H1 (cell line): ENCODE measurements at regions not wholly inside any gene's neighbourhood (a gene's known extent, or its start where the extent isn't known, plus 50 kb on each side); places are given as distances from the start of the nearest gene placed in this dataset.

Experiments
- BRCA1 ChIP-seq: IDR thresholded peaks from 2 replicates; pipeline ENCODE4 v1.6.1; 2012; ENCODE audit warnings: low read depth, low read length, improper control_type of control experiment
- GTF2F1 ChIP-seq: IDR thresholded peaks from 2 replicates; pipeline ENCODE4 v1.6.1; 2012; ENCODE audit warnings: low read depth, low read length, improper control_type of control experiment, borderline replicate concordance
- KDM1A ChIP-seq: fragments of 200-600, 300-600 bp; sonication (generic); IDR thresholded peaks from 2 replicates; pipeline ENCODE4 v1.7.1; 2016; ENCODE audit warnings: mild to moderate bottlenecking, low read length, borderline replicate concordance
- RAD21 ChIP-seq, 2 experiments: IDR thresholded peaks in 1 of 2; conservative IDR thresholded peaks in 1 of 2; 2 replicates each; pipeline ENCODE4 v1.6.1; 2011; ENCODE audit warnings: low read depth in 2 of 2, low read length in 2 of 2, improper control_type of control experiment in 1 of 2, inconsistent platforms in 1 of 2, mild to moderate bottlenecking in 1 of 2, moderate library complexity in 1 of 2
- RXRA ChIP-seq: IDR thresholded peaks from 2 replicates; pipeline ENCODE4 v1.6.1; 2011; ENCODE audit warnings: low read depth, mild to moderate bottlenecking, low read length, moderate library complexity; ENCODE audit not compliant: insufficient read depth
- SIN3A ChIP-seq, 2 experiments: IDR thresholded peaks in 1 of 2; conservative IDR thresholded peaks in 1 of 2; 2 replicates each; pipeline ENCODE4 v1.6.1; 2011 to 2012; ENCODE audit warnings: low read length in 2 of 2, improper control_type of control experiment in 1 of 2, low read depth in 1 of 2, mild to moderate bottlenecking in 1 of 2
- SIX5 ChIP-seq: IDR thresholded peaks from 2 replicates; pipeline ENCODE4 v1.6.1; 2011; ENCODE audit warnings: mild to moderate bottlenecking, low read depth, low read length
- SP1 ChIP-seq: IDR thresholded peaks from 2 replicates; pipeline ENCODE4 v1.6.1; 2011; ENCODE audit warnings: low read depth, low read length
- TF ChIP-seq, protein P1 (sequence below), 3 experiments: IDR thresholded peaks; 1 replicate in 2 of 3; 2 replicates in 1 of 3; pipeline versions ENCODE4 v1.5.1 to v1.6.1; 2011; ENCODE audit warnings: low read length in 3 of 3, mild to moderate bottlenecking in 3 of 3, inconsistent platforms in 2 of 3, low read depth in 1 of 3, moderate library complexity in 1 of 3; ENCODE audit not compliant: insufficient read depth in 1 of 3; ENCODE audit errors: control extremely low read depth in 1 of 3

DNA sequence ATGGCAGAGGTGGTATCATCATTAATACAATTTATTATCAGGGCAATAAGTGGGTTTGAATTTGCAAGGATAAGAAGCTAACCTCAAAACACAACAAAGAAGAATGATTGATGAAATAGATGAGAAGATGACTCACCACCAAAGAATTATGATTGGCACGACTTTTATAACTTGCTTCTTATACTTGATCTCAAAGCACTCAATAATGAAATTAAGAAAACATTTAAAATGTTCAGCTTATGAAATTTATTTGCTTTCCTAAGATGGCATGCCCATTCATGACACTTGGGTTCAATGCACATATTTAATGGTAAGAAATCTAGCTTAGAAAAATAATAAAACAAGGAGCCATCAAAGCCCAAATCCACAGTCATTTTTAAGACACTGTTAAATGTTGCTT, 477.5 kb downstream of the GJA1 start:
- TF ChIP-seq SIX5 (no peak), RXRA (no peak), KDM1A (no peak), SIN3A (conservative IDR thresholded peaks at IDR 0.05 in 1 of 2, IDR thresholded peaks at IDR 0.05 in 1 of 2; ENCODE audit: low read depth in 1 of 2, low read length in 2 of 2) (no peak), SP1 (no peak), BRCA1 (no peak), RAD21 (IDR thresholded peaks at IDR 0.05 in 1 of 2, conservative IDR thresholded peaks at IDR 0.05 in 1 of 2; ENCODE audit: low read depth in 2 of 2, low read length in 2 of 2) (no peak), GTF2F1 (no peak)
- TF ChIP-seq, protein P1, sequence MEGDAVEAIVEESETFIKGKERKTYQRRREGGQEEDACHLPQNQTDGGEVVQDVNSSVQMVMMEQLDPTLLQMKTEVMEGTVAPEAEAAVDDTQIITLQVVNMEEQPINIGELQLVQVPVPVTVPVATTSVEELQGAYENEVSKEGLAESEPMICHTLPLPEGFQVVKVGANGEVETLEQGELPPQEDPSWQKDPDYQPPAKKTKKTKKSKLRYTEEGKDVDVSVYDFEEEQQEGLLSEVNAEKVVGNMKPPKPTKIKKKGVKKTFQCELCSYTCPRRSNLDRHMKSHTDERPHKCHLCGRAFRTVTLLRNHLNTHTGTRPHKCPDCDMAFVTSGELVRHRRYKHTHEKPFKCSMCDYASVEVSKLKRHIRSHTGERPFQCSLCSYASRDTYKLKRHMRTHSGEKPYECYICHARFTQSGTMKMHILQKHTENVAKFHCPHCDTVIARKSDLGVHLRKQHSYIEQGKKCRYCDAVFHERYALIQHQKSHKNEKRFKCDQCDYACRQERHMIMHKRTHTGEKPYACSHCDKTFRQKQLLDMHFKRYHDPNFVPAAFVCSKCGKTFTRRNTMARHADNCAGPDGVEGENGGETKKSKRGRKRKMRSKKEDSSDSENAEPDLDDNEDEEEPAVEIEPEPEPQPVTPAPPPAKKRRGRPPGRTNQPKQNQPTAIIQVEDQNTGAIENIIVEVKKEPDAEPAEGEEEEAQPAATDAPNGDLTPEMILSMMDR (IDR thresholded peaks at IDR 0.05; ENCODE audit: control extremely low read depth in 1 of 3, insufficient read depth in 1 of 3, low read depth in 1 of 3, low read length in 3 of 3) = no peak
